ENCODE measurements at regions not wholly inside any gene's neighbourhood (a gene's known extent, or its start where the extent isn't known, plus 50 kb on each side); places are given as distances from the start of the nearest gene placed in this dataset.

- no peak for TF ChIP-seq CTCF (IDR thresholded peaks at IDR 0.05)
- no peak overlapping the region for H2AFZ ChIP-seq (ENCODE audit: insufficient read depth, low read depth, low read length, poor library complexity, severe bottlenecking)
- no peaks in the 10 kb centered on the region for H3K9me3 ChIP-seq (replicated peaks in 1 of 2; ENCODE audit: control insufficient read depth in 1 of 2, insufficient read depth in 1 of 2, low read length in 2 of 2)
- peaks cover 9 to 25% (median 12%) of the 10 kb centered on the region in 3 donors for H3K27me3 Mint-ChIP-seq (ENCODE audit: low read depth in 3 of 3)
- H3K4me3 Mint-ChIP-seq, result no peak overlapping the region
- DNase-seq, result no peak
- H3K79me2 ChIP-seq (ENCODE audit: insufficient read depth, low read length), result no peaks in the 10 kb centered on the region
- H3K4me1 Mint-ChIP-seq, result no peaks in the 10 kb centered on the region
- no peak overlapping the region for H3K9ac ChIP-seq (ENCODE audit: insufficient read depth, low read length, poor library complexity, severe bottlenecking)
- H3K36me3 Mint-ChIP-seq, result no peaks in the 10 kb centered on the region
- H3K4me1 ChIP-seq (ENCODE audit: control insufficient read depth in 1 of 2, insufficient read depth in 2 of 2, low read length in 2 of 2), result no peaks in the 10 kb centered on the region
- WGBS (ENCODE audit: insufficient coverage), result no CpG with 5 or more reads among the region's 6 CpGs
- no peaks in the 10 kb centered on the region for H3K36me3 ChIP-seq (replicated peaks in 1 of 2; ENCODE audit: control insufficient read depth in 1 of 2, insufficient read depth in 2 of 2, low read length in 2 of 2)
- no peaks in the 10 kb centered on the region for H4K20me1 ChIP-seq (ENCODE audit: insufficient read depth, low read length)
- peaks cover 0 to 3% (median 0%) of the 10 kb centered on the region in 7 donors for H3K9me3 Mint-ChIP-seq
- no peak overlapping the region for H3K4me3 ChIP-seq (replicated peaks in 1 of 3; ENCODE audit: low read depth in 2 of 3, low read length in 3 of 3)
- H3K27ac ChIP-seq (ENCODE audit: low read depth in 1 of 2, low read length in 2 of 2), result no peak overlapping the region
- peaks cover 0 to 2% of the 10 kb centered on the region in 2 donors for H3K27me3 ChIP-seq (ENCODE audit: control insufficient read depth in 2 of 2, insufficient read depth in 2 of 2, low read length in 2 of 2)
- H3K4me2 ChIP-seq (replicated peaks; ENCODE audit: extremely low read depth, low read length, poor library complexity, severe bottlenecking), result no peak overlapping the region
- H3K27ac Mint-ChIP-seq, result no peak overlapping the region
- intact Hi-C loops (cut with micrococcal nuclease), result no loop called here
These were observed 146.8 kb upstream of the SYT13 start for GRCh38 chr11:45432910-45433309.

GRCh38 chr11:45432100-45432499 lies 146.0 kb upstream of the SYT13 start:
- no peaks in the 10 kb centered on the region for H3K79me2 ChIP-seq (ENCODE audit: insufficient read depth, low read length)
- intact Hi-C loops (cut with micrococcal nuclease), result no loop called here
- H3K4me2 ChIP-seq (replicated peaks; ENCODE audit: extremely low read depth, low read length, poor library complexity, severe bottlenecking), result no peak overlapping the region
- no peak overlapping the region for H2AFZ ChIP-seq (ENCODE audit: insufficient read depth, low read depth, low read length, poor library complexity, severe bottlenecking)
- no peaks in the 10 kb centered on the region for H3K36me3 Mint-ChIP-seq
- H4K20me1 ChIP-seq (ENCODE audit: insufficient read depth, low read length), result no peaks in the 10 kb centered on the region
- H3K9ac ChIP-seq (ENCODE audit: insufficient read depth, low read length, poor library complexity, severe bottlenecking), result no peak overlapping the region
- WGBS (ENCODE audit: insufficient coverage), result 100% methylated on average over 3 of the region's 3 CpGs
- no peak overlapping the region for H3K4me3 ChIP-seq (replicated peaks in 1 of 3; ENCODE audit: low read depth in 2 of 3, low read length in 3 of 3)
- H3K9me3 Mint-ChIP-seq, result no peaks in the 10 kb centered on the region
- no peaks in the 10 kb centered on the region for H3K4me1 Mint-ChIP-seq
- H3K27me3 Mint-ChIP-seq (ENCODE audit: low read depth in 3 of 3), result peaks cover 7 to 26% (median 13%) of the 10 kb centered on the region in 3 donors
- peaks cover 0 to 2% of the 10 kb centered on the region in 2 donors for H3K27me3 ChIP-seq (ENCODE audit: control insufficient read depth in 2 of 2, insufficient read depth in 2 of 2, low read length in 2 of 2)
- no peak for DNase-seq
- no peaks in the 10 kb centered on the region for H3K36me3 ChIP-seq (replicated peaks in 1 of 2; ENCODE audit: control insufficient read depth in 1 of 2, insufficient read depth in 2 of 2, low read length in 2 of 2)
- H3K4me1 ChIP-seq (ENCODE audit: control insufficient read depth in 1 of 2, insufficient read depth in 2 of 2, low read length in 2 of 2), result no peaks in the 10 kb centered on the region
- no peak overlapping the region for H3K4me3 Mint-ChIP-seq
- no peak overlapping the region for H3K27ac Mint-ChIP-seq
- no peak for TF ChIP-seq CTCF (IDR thresholded peaks at IDR 0.05)
- no peaks in the 10 kb centered on the region for H3K9me3 ChIP-seq (replicated peaks in 1 of 2; ENCODE audit: control insufficient read depth in 1 of 2, insufficient read depth in 1 of 2, low read length in 2 of 2)
- no peak overlapping the region for H3K27ac ChIP-seq (ENCODE audit: low read depth in 1 of 2, low read length in 2 of 2)
